ENCODE measurements at regions not wholly inside any gene's neighbourhood (a gene's known extent, or its start where the extent isn't known, plus 50 kb on each side); places are given as distances from the start of the nearest gene placed in this dataset.

DNA sequence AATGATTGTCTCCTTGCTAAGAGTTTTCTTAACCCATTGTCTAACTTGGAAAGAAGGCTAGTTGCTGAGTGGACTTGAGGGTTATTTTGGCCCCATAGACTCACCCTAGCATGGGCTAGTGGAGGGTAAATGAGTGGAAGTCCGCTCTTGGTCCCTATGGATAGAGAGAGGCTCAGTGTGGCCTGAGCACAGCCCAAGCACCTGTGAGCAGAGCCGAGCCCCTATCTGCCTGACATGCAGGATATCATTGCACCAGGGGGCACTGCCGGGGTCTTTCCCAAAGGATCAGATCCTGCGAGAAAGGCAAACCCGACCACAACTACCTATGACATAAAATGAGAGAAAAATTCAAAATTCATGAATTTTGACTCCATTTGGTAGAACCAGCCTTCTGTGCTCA, 70.6 kb upstream of the GGTLC1 start:
- no peak for DNase-seq (ENCODE audit: low read depth)

DNA sequence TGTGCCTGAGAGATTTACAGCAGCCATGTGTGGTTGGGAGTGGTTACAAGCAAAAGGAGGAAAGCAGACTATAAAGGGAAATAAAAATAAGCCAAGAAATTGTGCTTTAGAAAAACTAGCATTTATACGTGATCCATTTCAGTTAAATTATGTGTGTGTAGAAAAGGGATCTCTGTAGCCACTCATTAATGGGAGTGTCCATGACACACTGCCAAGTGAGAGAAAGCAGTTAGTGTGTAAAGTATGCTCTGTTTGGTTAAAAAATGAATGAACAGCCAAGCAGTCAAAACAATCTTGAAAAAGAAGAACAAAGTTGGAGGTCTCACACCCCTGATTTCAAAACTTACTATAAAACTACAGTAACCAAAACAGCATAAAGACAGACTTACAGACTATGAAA, 67.9 kb upstream of the GGTLC1 start:
- no peak for DNase-seq (ENCODE audit: low read depth)

- no peak for DNase-seq (ENCODE audit: low read depth)
Measured at GRCh38 chr20:24052599-24053275, 64.2 kb upstream of the GGTLC1 start.

- no peak for DNase-seq (ENCODE audit: low read depth)
Measured at GRCh38 chr20:24051160-24051559, 62.6 kb upstream of the GGTLC1 start.

GRCh38 chr20:24050119-24050518, 61.5 kb upstream of the GGTLC1 start:
- no peak for DNase-seq (ENCODE audit: low read depth)

DNA sequence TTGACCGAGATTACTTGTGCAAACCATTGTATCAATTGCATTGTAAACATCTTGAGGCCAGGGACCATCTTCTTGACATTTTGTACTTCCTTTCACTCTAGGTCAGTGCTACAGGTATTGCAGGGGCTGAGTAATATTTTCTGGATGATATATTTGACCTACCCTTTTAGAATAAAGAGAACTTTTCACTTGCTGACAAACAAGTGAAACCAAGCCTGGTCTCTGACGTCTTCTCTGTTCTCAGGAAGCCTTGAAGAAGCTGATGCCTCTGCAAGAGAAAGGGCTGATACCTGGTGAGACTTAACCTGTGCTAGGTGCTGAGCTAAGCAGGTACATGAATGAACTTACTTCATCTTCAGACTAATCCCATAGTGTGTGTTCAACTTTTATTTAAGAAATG, 60.5 kb upstream of the GGTLC1 start:
- DNase-seq (ENCODE audit: low read depth): no peak

DNA sequence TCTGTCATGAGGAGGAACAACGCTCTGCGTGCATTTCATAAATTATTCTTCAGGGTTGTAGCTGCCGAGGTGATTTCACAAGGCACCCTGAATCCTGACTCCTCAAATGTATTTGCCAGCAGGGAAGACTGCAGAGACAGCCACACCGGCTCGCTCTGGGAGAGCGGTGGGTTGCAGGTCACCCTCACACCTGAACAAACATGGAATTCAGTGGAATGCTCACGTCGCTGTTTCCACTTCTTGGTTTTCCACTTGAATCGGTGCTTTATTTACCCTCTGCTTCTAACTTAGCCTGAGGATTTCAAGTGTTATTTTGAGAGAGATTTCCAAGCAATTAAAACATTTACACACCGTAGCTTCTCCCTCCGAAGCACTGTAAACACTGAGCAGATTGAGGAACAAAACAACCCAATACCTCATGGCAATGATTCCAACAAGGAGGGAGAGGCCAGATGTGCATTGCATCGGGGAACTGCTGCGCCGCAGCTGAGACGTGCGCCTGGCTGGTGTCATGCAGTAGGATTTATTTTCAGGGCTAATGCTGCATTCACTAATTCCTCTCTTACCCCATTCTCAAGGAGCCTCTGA, 59.5 kb upstream of the GGTLC1 start:
- no peak for DNase-seq (ENCODE audit: low read depth)

GRCh38 chr20:24046888-24047287, 58.3 kb upstream of the GGTLC1 start:
- no peak for DNase-seq (ENCODE audit: low read depth)

DNA sequence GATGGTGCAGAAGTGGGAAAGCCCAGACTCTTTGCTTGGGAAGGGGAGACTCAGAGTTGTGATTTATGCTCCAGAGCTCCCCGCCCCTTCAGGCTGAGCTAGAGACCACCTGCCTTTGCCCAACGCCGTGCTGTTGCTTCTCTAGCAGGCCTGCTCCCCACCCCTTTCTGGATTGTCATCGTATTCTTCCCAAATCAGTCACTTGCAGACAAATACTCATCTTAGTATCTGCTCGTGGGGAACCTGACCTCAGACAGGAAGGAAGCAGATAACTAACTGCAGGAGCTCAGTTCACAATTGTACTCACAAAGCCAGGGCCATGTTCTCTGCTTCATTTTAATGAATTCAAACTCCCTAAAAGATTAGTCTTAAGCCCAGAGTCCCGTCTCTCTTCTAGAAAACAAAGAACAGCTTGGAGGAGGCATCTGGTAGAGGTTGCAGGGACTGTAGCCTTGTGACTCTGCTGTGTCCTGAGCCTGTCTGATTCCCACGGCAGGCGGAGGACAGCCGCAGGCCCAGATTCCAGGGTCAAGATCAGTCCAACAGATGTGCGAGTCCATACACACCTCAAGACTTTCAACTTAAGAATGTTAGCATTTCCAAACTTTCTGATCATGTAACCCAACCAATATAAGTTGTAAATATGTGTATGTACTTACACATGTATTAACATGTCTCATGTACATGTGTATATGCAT, 57.2 kb upstream of the GGTLC1 start:
- DNase-seq (ENCODE audit: low read depth): no peak

DNA sequence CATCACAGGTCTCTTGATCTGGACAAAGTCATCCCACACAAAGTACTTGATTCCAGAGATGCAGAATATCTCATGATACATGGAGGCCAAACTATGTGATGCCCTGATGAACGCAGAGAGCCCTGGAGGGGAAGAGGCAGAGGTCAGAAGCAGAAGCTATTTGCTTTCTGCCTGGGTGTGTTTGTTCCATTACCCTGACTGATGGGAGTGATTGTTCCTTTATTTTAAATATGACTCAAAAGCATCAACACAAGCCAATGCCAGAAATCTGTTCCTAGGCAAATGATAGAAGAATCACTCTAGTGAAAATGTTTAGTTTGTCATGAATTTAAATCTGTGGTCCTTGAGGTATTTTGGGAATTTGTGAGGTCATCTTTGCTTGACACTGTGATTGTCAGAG, 54.7 kb upstream of the GGTLC1 start:
- no peak for DNase-seq (ENCODE audit: low read depth)

DNA sequence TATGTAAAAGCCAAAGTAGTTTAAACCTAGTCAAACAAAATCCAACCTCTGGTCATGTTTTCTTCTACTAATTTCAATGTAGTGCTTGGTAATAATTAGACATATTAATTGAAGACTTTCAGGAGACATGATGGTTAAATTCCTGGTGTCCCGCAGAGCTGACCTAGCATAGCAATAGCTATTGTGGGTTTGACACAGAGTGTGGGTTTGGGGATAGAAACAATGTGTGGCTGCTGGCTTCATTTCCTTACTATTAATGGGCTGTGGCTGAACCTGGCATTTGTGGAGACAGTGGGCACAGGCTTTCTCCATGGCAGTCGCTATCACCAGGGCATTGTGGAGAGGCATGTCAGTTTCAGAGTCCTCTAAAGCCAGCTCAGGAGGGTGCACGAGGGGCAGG, 54.1 kb upstream of the GGTLC1 start:
- DNase-seq (ENCODE audit: low read depth): no peak

DNA sequence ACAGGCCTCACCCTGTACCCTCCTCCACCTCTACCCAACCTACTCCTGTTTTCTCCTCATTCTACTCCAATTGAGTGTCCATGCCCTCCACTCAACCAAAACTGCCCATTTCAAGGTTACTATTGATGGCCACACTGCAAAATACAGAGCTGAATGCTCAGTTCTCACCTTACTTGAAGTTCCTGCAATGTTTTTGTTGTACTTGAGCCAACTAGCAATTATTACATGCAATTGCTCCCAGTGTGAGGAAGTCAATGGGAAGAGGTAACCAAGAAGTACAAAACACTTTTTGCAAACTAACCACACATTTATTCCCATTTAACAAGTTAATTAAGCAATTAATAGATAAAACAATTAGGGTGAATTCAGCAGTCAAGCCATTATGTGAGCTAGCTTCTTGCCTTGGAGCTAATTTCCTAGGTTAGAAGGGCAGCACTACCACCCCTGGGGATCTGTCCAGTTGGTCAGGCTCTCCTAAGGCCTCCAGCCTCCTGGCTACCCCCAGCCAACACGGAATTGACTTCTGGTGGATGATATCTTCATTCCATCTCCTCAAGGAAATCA, 52.4 kb upstream of the GGTLC1 start:
- DNase-seq (ENCODE audit: low read depth): no peak

GRCh38 chr20:24039196-24039595, 50.6 kb upstream of the GGTLC1 start:
- DNase-seq (ENCODE audit: low read depth): no peak

Data from stromal cell of bone marrow (primary cell).